ENCODE measurements at regions not wholly inside any gene's neighbourhood (a gene's known extent, or its start where the extent isn't known, plus 50 kb on each side); places are given as distances from the start of the nearest gene placed in this dataset.

GRCh38 chr20:42020316-42020715 lies 402.1 kb upstream of the CHD6 start:
- TF ChIP-seq GATA3 (IDR thresholded peaks at IDR 0.05; ENCODE audit: low read depth, low read length) (no peak), GATA2 (IDR thresholded peaks at IDR 0.05; ENCODE audit: low read depth, low read length) (no peak)

- TF ChIP-seq GATA3 (IDR thresholded peaks at IDR 0.05; ENCODE audit: low read depth, low read length) = no peak
- TF ChIP-seq GATA2 (IDR thresholded peaks at IDR 0.05; ENCODE audit: low read depth, low read length) = no peak
Observed at GRCh38 chr20:42018979-42019378, 400.8 kb upstream of the CHD6 start.

- no peak for TF ChIP-seq GATA3 (IDR thresholded peaks at IDR 0.05; ENCODE audit: low read depth, low read length)
- no peak for TF ChIP-seq GATA2 (IDR thresholded peaks at IDR 0.05; ENCODE audit: low read depth, low read length)
Observed at GRCh38 chr20:42010090-42010489, 391.9 kb upstream of the CHD6 start.

GRCh38 chr20:42007251-42007650 lies 389.1 kb upstream of the CHD6 start:
- TF ChIP-seq GATA3 (IDR thresholded peaks at IDR 0.05; ENCODE audit: low read depth, low read length) (no peak), GATA2 (IDR thresholded peaks at IDR 0.05; ENCODE audit: low read depth, low read length) (no peak)

- TF ChIP-seq GATA3 (IDR thresholded peaks at IDR 0.05; ENCODE audit: low read depth, low read length) (no peak), GATA2 (IDR thresholded peaks at IDR 0.05; ENCODE audit: low read depth, low read length) (no peak)
Observed at GRCh38 chr20:42005211-42005610, 387.0 kb upstream of the CHD6 start.

- TF ChIP-seq GATA2 (IDR thresholded peaks at IDR 0.05; ENCODE audit: low read depth, low read length) = no peak
- TF ChIP-seq GATA3 (IDR thresholded peaks at IDR 0.05; ENCODE audit: low read depth, low read length) = no peak
Observed at GRCh38 chr20:42003380-42003779, 385.2 kb upstream of the CHD6 start.

- TF ChIP-seq GATA3 (IDR thresholded peaks at IDR 0.05; ENCODE audit: low read depth, low read length) (no peak), GATA2 (IDR thresholded peaks at IDR 0.05; ENCODE audit: low read depth, low read length) (no peak)
Observed at GRCh38 chr20:41998539-41999341, 380.6 kb upstream of the CHD6 start.

GRCh38 chr20:41996951-41997350 lies 378.8 kb upstream of the CHD6 start:
- TF ChIP-seq GATA3 (IDR thresholded peaks at IDR 0.05; ENCODE audit: low read depth, low read length) = no peak
- TF ChIP-seq GATA2 (IDR thresholded peaks at IDR 0.05; ENCODE audit: low read depth, low read length) = no peak

- TF ChIP-seq GATA2 (IDR thresholded peaks at IDR 0.05; ENCODE audit: low read depth, low read length) = no peak
- TF ChIP-seq GATA3 (IDR thresholded peaks at IDR 0.05; ENCODE audit: low read depth, low read length) = no peak
Observed at GRCh38 chr20:41992481-41992880, 374.3 kb upstream of the CHD6 start.

GRCh38 chr20:41991412-41991811 lies 373.2 kb upstream of the CHD6 start:
- TF ChIP-seq GATA3 (IDR thresholded peaks at IDR 0.05; ENCODE audit: low read depth, low read length) (no peak), GATA2 (IDR thresholded peaks at IDR 0.05; ENCODE audit: low read depth, low read length) (no peak)

GRCh38 chr20:41989935-41990635 lies 371.9 kb upstream of the CHD6 start:
- TF ChIP-seq GATA3 (IDR thresholded peaks at IDR 0.05; ENCODE audit: low read depth, low read length) = peak; percentile 29; the same call in 1 of the 2 replicates
- peak; percentile 67; the same call in 1 of the 2 replicates for TF ChIP-seq GATA2 (IDR thresholded peaks at IDR 0.05; ENCODE audit: low read depth, low read length)

- TF ChIP-seq GATA3 (IDR thresholded peaks at IDR 0.05; ENCODE audit: low read depth, low read length) (no peak), GATA2 (IDR thresholded peaks at IDR 0.05; ENCODE audit: low read depth, low read length) (no peak)
Observed at GRCh38 chr20:41989039-41989679, 371.0 kb upstream of the CHD6 start.

- TF ChIP-seq GATA3 (IDR thresholded peaks at IDR 0.05; ENCODE audit: low read depth, low read length) (no peak), GATA2 (IDR thresholded peaks at IDR 0.05; ENCODE audit: low read depth, low read length) (no peak)
Observed at GRCh38 chr20:41984031-41984430, 365.9 kb upstream of the CHD6 start.

GRCh38 chr20:41983159-41983558 lies 365.0 kb upstream of the CHD6 start:
- TF ChIP-seq GATA2 (IDR thresholded peaks at IDR 0.05; ENCODE audit: low read depth, low read length) (no peak), GATA3 (IDR thresholded peaks at IDR 0.05; ENCODE audit: low read depth, low read length) (no peak)

Measured in SH-SY5Y (cell line).